Gastrocnemius medialis (tissue), 4 donors: ENCODE measurements at regions not wholly inside any gene's neighbourhood (a gene's known extent, or its start where the extent isn't known, plus 50 kb on each side); places are given as distances from the start of the nearest gene placed in this dataset.

Experiments used
- ATAC-seq, 2 donors: fragments of 150-250 bp; one replicate each; pipeline ENCODE4 v1.9.1; 2016
- DNase-seq, 2 donors: peaks; one replicate each; pipeline ENCODE4 v3.0.0-alpha.2; 2019
- H3K27ac ChIP-seq, 4 donors: fragments of 200-600 bp; sonication (generic); 1 replicate in 1 of 4; 2 replicates in 3 of 4; pipeline ENCODE4 v1.5.1; 2016 to 2018; ENCODE audit warnings: mild to moderate bottlenecking in 2 of 4, moderate library complexity in 1 of 4
- H3K27me3 ChIP-seq, 3 donors: fragments of 200-600 bp; sonication (generic) in 2 of 3; 1 replicate in 1 of 3; 2 replicates in 2 of 3; pipeline versions ENCODE4 v1.5.1 to v1.6.0; 2016 to 2019; ENCODE audit warnings: mild to moderate bottlenecking in 1 of 3, moderate library complexity in 1 of 3
- H3K36me3 ChIP-seq, 2 donors: fragments of 200-600 bp; sonication (generic) in 1 of 2; one replicate each; pipeline ENCODE4 v1.5.1; 2017 to 2018
- H3K4me1 ChIP-seq, 2 donors: fragments of 200-600 bp; sonication (generic) in 1 of 2; one replicate each; pipeline ENCODE4 v1.5.1; 2016 to 2017; ENCODE audit warnings: mild to moderate bottlenecking in 2 of 2
- H3K4me3 ChIP-seq, 4 donors: fragments of 200-600 bp; sonication (generic) in 3 of 4; 1 replicate in 1 of 4; 2 replicates in 3 of 4; pipeline ENCODE4 v1.5.1; 2016 to 2019; ENCODE audit warnings: mild to moderate bottlenecking in 2 of 4
- H3K9me3 ChIP-seq, 3 donors: fragments of 200-600 bp; sonication (generic) in 2 of 3; 1 replicate in 1 of 3; 2 replicates in 2 of 3; pipeline ENCODE4 v1.5.1; 2016 to 2019
- CTCF ChIP-seq, 5 experiments: fragments of 450-650 bp in 3 of 5; fragments of 200-600 bp in 2 of 5; sonication (generic) in 2 of 5; IDR thresholded peaks in 4 of 5; conservative IDR thresholded peaks in 1 of 5; 1 replicate in 4 of 5; 2 replicates in 1 of 5; pipeline ENCODE4 v1.5.1; 2016 to 2019; ENCODE audit warnings: antibody characterized with exemption in 5 of 5, mild to moderate bottlenecking in 3 of 5, moderate library complexity in 3 of 5
- POLR2A ChIP-seq, 2 donors: fragments of 450-650 bp; IDR thresholded peaks; one replicate each; pipeline ENCODE4 v1.6.1; 2017; ENCODE audit warnings: antibody characterized with exemption in 2 of 2, mild to moderate bottlenecking in 2 of 2, moderate library complexity in 2 of 2
- in situ Hi-C, 4 donors: fragments of 200-750 bp; cut with MboI; loops; one replicate each; pipeline versions ENCODE4 v1.15.0 to v1.8.0; 2017; ENCODE audit warnings: low sequenced_read_pairs in 4 of 4
- intact Hi-C: fragments of 100-400 bp; cut with DNase I; formaldehyde crosslinking; loops from one replicate; pipeline ENCODE4 v1.15.1; 2023; ENCODE audit warnings: low total_unique reads

- DNase-seq = no peak
- no peak for TF ChIP-seq POLR2A (IDR thresholded peaks at IDR 0.05)
- no peak for TF ChIP-seq CTCF (IDR thresholded peaks at IDR 0.05 in 4 of 5, conservative IDR thresholded peaks at IDR 0.05 in 1 of 5)
- H3K4me1 ChIP-seq = peaks cover 0 to 11% of the 10 kb centered on the region in 2 donors
- in situ Hi-C loops (no loop called here), intact Hi-C loops (no loop called here)
- H3K4me3 ChIP-seq = no peak overlapping the region
- ATAC-seq = no peak
- H3K9me3 ChIP-seq = no peaks in the 10 kb centered on the region
- H3K27ac ChIP-seq = no peak overlapping the region
- no peaks in the 10 kb centered on the region for H3K36me3 ChIP-seq
- H3K27me3 ChIP-seq = no peaks in the 10 kb centered on the region
These were observed 109.5 kb downstream of the ADRA2A start for GRCh38 chr10:111186358-111186757.

- H3K27ac ChIP-seq = no peak overlapping the region
- in situ Hi-C loops = no loop called here
- no peaks in the 10 kb centered on the region for H3K9me3 ChIP-seq
- H3K36me3 ChIP-seq = no peaks in the 10 kb centered on the region
- ATAC-seq (no peak), DNase-seq (no peak)
- peaks cover 0 to 11% of the 10 kb centered on the region in 2 donors for H3K4me1 ChIP-seq
- no peak for TF ChIP-seq CTCF (IDR thresholded peaks at IDR 0.05 in 4 of 5, conservative IDR thresholded peaks at IDR 0.05 in 1 of 5)
- TF ChIP-seq POLR2A (IDR thresholded peaks at IDR 0.05) = no peak
- intact Hi-C loops = no loop called here
- H3K4me3 ChIP-seq = no peak overlapping the region
- H3K27me3 ChIP-seq = no peaks in the 10 kb centered on the region
These were observed 110.3 kb downstream of the ADRA2A start for GRCh38 chr10:111187096-111187495.

- Histone ChIP-seq H3K4me3 (no peak overlapping the region), H3K9me3 (no peaks in the 10 kb centered on the region), H3K36me3 (no peaks in the 10 kb centered on the region), H3K27ac (no peak overlapping the region), H3K4me1 (no peaks in the 10 kb centered on the region), H3K27me3 (no peaks in the 10 kb centered on the region)
- ATAC-seq = no peak
- intact Hi-C loops (no loop called here), in situ Hi-C loops (no loop called here)
- DNase-seq = no peak
- TF ChIP-seq CTCF (IDR thresholded peaks at IDR 0.05 in 4 of 5, conservative IDR thresholded peaks at IDR 0.05 in 1 of 5) (no peak), POLR2A (IDR thresholded peaks at IDR 0.05) (no peak)
These were observed 122.8 kb downstream of the ADRA2A start for GRCh38 chr10:111199587-111199986.

- H3K9me3 ChIP-seq = no peaks in the 10 kb centered on the region
- H3K27ac ChIP-seq = no peak overlapping the region
- ATAC-seq (no peak), DNase-seq (no peak)
- TF ChIP-seq POLR2A (IDR thresholded peaks at IDR 0.05) (no peak), CTCF (IDR thresholded peaks at IDR 0.05 in 4 of 5, conservative IDR thresholded peaks at IDR 0.05 in 1 of 5) (no peak)
- H3K4me1 ChIP-seq = no peaks in the 10 kb centered on the region
- H3K36me3 ChIP-seq = no peaks in the 10 kb centered on the region
- no peak overlapping the region for H3K4me3 ChIP-seq
- H3K27me3 ChIP-seq = no peaks in the 10 kb centered on the region
- intact Hi-C loops = no loop called here
- in situ Hi-C loops = no loop called here
These were observed 123.8 kb downstream of the ADRA2A start for GRCh38 chr10:111200505-111201186.

GRCh38 chr10:111203615-111204014 is 126.8 kb downstream of the ADRA2A start:
- intact Hi-C loops = no loop called here
- peak; percentile 14 to 52 for DNase-seq
- H3K27me3 ChIP-seq = no peaks in the 10 kb centered on the region
- H3K9me3 ChIP-seq = no peaks in the 10 kb centered on the region
- no peaks in the 10 kb centered on the region for H3K36me3 ChIP-seq
- H3K4me3 ChIP-seq = no peak overlapping the region
- peak; percentile 42 to 53 for ATAC-seq
- no peak overlapping the region for H3K27ac ChIP-seq
- in situ Hi-C loops = no loop called here
- H3K4me1 ChIP-seq = no peaks in the 10 kb centered on the region
- TF ChIP-seq POLR2A (IDR thresholded peaks at IDR 0.05) (no peak), CTCF (IDR thresholded peaks at IDR 0.05 in 4 of 5, conservative IDR thresholded peaks at IDR 0.05 in 1 of 5) (no peak)
